Nephron progenitor cell (in vitro differentiated cells): ENCODE measurements at regions not wholly inside any gene's neighbourhood (a gene's known extent, or its start where the extent isn't known, plus 50 kb on each side); places are given as distances from the start of the nearest gene placed in this dataset.

Experiments used
- DNase-seq: peaks from one replicate; pipeline ENCODE4 v3.0.0; 2021
- H3K27ac Mint-ChIP-seq: 2 replicates; pipeline ENCODE4 v1.8.0; 2021; ENCODE audit warnings: mild to moderate bottlenecking, moderate library complexity, mixed read lengths
- H3K27me3 Mint-ChIP-seq: 2 replicates; pipeline ENCODE4 v1.8.0; 2021; ENCODE audit warnings: mild to moderate bottlenecking, low read depth, mixed read lengths; ENCODE audit not compliant: poor library complexity
- H3K36me3 Mint-ChIP-seq: 2 replicates; pipeline ENCODE4 v1.8.0; 2021; ENCODE audit warnings: low read depth, mixed read lengths
- H3K4me1 Mint-ChIP-seq: 2 replicates; pipeline ENCODE4 v1.8.0; 2021; ENCODE audit warnings: mixed read lengths
- H3K4me3 Mint-ChIP-seq: 2 replicates; pipeline ENCODE4 v1.8.0; 2021; ENCODE audit warnings: mild to moderate bottlenecking, moderate library complexity, mixed read lengths
- H3K9me3 Mint-ChIP-seq: 2 replicates; pipeline ENCODE4 v1.8.0; 2021; ENCODE audit warnings: mild to moderate bottlenecking, moderate library complexity, mixed read lengths
- TF ChIP-seq, protein P1 (sequence below): fragments of 200-600 bp; sonication (generic); IDR thresholded peaks from 2 replicates; pipeline ENCODE4 v1.5.0; 2021; ENCODE audit warnings: antibody characterized with exemption

GRCh38 chr5:128015478-128015877, 68.1 kb upstream of the SLC12A2 start:
- Mint-ChIP-seq H3K27ac (peak overlapping the region; percentile 36), H3K4me1 (peaks cover 5% of the 10 kb centered on the region), H3K36me3 (no peaks in the 10 kb centered on the region), H3K27me3 (no peaks in the 10 kb centered on the region), H3K4me3 (no peak overlapping the region), H3K9me3 (no peaks in the 10 kb centered on the region)
- TF ChIP-seq, protein P1, sequence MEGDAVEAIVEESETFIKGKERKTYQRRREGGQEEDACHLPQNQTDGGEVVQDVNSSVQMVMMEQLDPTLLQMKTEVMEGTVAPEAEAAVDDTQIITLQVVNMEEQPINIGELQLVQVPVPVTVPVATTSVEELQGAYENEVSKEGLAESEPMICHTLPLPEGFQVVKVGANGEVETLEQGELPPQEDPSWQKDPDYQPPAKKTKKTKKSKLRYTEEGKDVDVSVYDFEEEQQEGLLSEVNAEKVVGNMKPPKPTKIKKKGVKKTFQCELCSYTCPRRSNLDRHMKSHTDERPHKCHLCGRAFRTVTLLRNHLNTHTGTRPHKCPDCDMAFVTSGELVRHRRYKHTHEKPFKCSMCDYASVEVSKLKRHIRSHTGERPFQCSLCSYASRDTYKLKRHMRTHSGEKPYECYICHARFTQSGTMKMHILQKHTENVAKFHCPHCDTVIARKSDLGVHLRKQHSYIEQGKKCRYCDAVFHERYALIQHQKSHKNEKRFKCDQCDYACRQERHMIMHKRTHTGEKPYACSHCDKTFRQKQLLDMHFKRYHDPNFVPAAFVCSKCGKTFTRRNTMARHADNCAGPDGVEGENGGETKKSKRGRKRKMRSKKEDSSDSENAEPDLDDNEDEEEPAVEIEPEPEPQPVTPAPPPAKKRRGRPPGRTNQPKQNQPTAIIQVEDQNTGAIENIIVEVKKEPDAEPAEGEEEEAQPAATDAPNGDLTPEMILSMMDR, result no peak
- no peak for DNase-seq

DNA sequence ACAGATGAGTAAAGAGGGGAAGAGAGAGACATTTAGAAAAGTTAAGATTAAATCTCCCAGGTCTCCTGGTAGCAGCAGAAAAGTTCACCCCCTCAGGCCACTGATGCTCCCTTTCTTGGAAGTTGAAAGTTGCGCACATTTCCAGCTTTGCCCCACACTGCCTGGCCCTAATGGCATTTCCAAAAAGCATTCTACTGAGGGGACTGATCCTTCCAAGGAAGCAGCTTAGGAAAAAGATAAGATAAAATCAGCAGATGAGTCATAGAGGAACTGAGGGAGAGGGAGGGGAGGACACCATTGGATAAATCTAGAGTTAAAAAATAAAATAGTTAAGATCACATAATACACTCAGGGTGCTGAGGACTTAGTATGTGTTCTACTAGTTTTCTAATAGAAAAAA, 67.6 kb upstream of the SLC12A2 start:
- Mint-ChIP-seq H3K27me3 (no peaks in the 10 kb centered on the region), H3K36me3 (no peaks in the 10 kb centered on the region), H3K27ac (peak overlapping the region; percentile 36), H3K4me3 (no peak overlapping the region), H3K4me1 (peaks cover 5% of the 10 kb centered on the region), H3K9me3 (no peaks in the 10 kb centered on the region)
- TF ChIP-seq, protein P1, result no peak
- no peak for DNase-seq

DNA sequence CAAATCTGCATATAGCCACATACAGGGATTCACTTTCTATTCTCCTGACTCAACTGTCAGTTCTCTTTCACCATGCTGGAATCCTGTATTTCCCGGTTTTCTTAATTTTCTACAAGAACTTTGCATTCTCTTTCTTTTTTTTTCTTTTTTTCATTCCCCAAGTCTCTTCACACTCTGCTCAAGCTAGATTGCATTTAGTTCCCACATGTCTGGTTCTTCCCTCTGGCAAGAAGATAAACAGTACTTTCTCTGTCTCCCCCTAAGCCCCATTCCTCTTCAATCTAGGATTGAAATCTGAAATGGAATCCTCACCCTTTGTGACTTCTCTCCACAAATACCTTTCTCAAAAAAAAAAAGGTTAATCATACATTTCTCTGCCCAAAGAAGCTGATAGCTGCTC, 64.2 kb upstream of the SLC12A2 start:
- Mint-ChIP-seq H3K4me3 (no peak overlapping the region), H3K27ac (no peak overlapping the region), H3K4me1 (peaks cover 5% of the 10 kb centered on the region), H3K36me3 (peaks cover 19% of the 10 kb centered on the region), H3K27me3 (no peaks in the 10 kb centered on the region), H3K9me3 (no peaks in the 10 kb centered on the region)
- no peak for DNase-seq
- TF ChIP-seq, protein P1, result no peak

GRCh38 chr5:128020012-128020411, 63.6 kb upstream of the SLC12A2 start:
- Mint-ChIP-seq H3K9me3 (no peaks in the 10 kb centered on the region), H3K4me1 (peaks cover 5% of the 10 kb centered on the region), H3K27me3 (no peaks in the 10 kb centered on the region), H3K27ac (no peak overlapping the region), H3K36me3 (peaks cover 19% of the 10 kb centered on the region), H3K4me3 (no peak overlapping the region)
- TF ChIP-seq, protein P1, result no peak
- DNase-seq, result no peak

DNA sequence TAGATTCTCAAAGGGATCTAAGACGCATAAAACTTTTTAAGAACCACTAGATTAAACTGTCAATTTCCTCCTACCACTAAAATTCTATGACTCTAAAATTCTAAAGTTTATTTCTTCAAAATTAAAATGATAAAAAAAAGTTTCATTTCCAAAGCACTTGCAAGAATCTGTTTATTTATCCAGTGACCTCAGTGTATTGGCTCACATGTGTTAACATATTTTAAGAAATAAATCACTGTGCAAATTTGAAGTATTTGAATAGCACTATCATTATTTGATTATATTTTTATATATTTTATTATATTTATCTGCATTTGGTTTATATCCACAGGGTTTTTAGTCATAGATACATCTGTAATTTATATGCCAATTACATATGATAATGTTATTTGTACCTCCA, 62.2 kb upstream of the SLC12A2 start:
- Mint-ChIP-seq H3K4me3 (no peak overlapping the region), H3K36me3 (peaks cover 19% of the 10 kb centered on the region), H3K27ac (no peak overlapping the region), H3K9me3 (no peaks in the 10 kb centered on the region), H3K27me3 (no peaks in the 10 kb centered on the region), H3K4me1 (no peaks in the 10 kb centered on the region)
- DNase-seq, result no peak
- TF ChIP-seq, protein P1, result no peak
